Glutamatergic neuron (in vitro differentiated cells): ENCODE measurements at regions not wholly inside any gene's neighbourhood (a gene's known extent, or its start where the extent isn't known, plus 50 kb on each side); places are given as distances from the start of the nearest gene placed in this dataset.

Source experiments
- DNase-seq: peaks from one replicate; pipeline ENCODE4 v3.0.0; 2022
- H3K27ac Mint-ChIP-seq: one replicate; pipeline ENCODE4 v1.8.0; 2020; ENCODE audit warnings: mild to moderate bottlenecking, mixed read lengths, inconsistent platforms; ENCODE audit not compliant: unreplicated experiment
- H3K27me3 Mint-ChIP-seq: one replicate; pipeline ENCODE4 v1.8.0; 2020; ENCODE audit warnings: mild to moderate bottlenecking, moderate library complexity, mixed read lengths, inconsistent platforms; ENCODE audit not compliant: unreplicated experiment
- H3K36me3 Mint-ChIP-seq: one replicate; pipeline ENCODE4 v1.8.0; 2020; ENCODE audit warnings: mild to moderate bottlenecking, mixed read lengths, inconsistent platforms; ENCODE audit not compliant: unreplicated experiment
- H3K4me1 Mint-ChIP-seq: one replicate; pipeline ENCODE4 v1.8.0; 2020; ENCODE audit warnings: mild to moderate bottlenecking, low read depth, mixed read lengths, inconsistent platforms; ENCODE audit not compliant: unreplicated experiment
- H3K4me3 Mint-ChIP-seq: one replicate; pipeline ENCODE4 v1.8.0; 2020; ENCODE audit warnings: mild to moderate bottlenecking, mixed read lengths, inconsistent platforms; ENCODE audit not compliant: unreplicated experiment
- H3K9me3 Mint-ChIP-seq: one replicate; pipeline ENCODE4 v1.8.0; 2020; ENCODE audit warnings: mild to moderate bottlenecking, moderate library complexity, mixed read lengths, inconsistent platforms; ENCODE audit not compliant: unreplicated experiment
- CTCF ChIP-seq: fragments of 200-600 bp; sonication (generic); IDR thresholded peaks from one replicate; pipeline ENCODE4 v1.5.0; 2021; ENCODE audit not compliant: partially characterized antibody, unreplicated experiment

GRCh38 chr6:109308018-109308492, 74.2 kb downstream of the CD164 start:
- Mint-ChIP-seq H3K4me1 (peaks cover 11% of the 10 kb centered on the region), H3K27ac (no peak overlapping the region), H3K36me3 (no peaks in the 10 kb centered on the region), H3K27me3 (no peaks in the 10 kb centered on the region), H3K4me3 (no peak overlapping the region), H3K9me3 (no peaks in the 10 kb centered on the region)
- no peak for TF ChIP-seq CTCF
- DNase-seq, result no peak

DNA sequence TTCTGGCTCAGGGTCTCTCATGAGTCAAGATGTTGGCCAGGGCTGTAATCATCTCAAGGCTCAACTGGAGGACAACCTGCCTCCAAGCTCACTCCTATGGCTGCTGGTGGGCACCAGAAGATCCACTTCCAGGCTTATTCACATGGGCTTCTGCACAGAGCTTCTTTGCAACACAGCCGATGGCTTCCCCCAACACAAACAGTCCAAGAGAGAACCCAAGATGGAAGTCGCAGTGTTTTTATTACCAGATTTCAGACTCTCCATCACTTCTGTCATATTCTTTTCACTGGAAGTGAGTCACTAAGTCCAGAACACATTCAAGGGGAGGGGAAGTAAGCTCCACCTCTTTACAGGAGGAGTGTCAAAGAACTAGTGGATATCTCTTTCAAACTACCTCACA, 75.5 kb downstream of the CD164 start:
- H3K27ac Mint-ChIP-seq, result no peak overlapping the region

DNA sequence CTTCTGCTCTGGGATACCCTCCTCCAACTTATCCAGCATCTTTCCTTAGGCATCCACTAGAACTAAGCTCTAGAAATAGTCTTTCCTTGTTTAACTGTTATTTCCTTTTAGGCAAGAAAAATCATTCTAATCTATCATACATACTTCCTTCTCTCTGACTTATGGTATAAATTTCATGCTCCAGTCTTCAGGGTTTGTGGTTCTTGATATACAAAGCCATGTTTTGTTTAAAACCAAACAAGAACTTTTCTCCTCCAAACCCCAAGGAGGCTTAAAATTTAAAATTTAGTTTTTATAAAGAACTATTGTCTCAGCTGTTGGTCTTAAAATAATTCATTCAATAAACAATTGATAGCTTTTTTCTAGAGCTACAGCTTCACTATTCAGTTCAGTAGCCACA, 77.2 kb downstream of the CD164 start:
- DNase-seq, result no peak
- H3K9me3 Mint-ChIP-seq, result no peaks in the 10 kb centered on the region
- H3K4me3 Mint-ChIP-seq, result no peak overlapping the region
- no peaks in the 10 kb centered on the region for H3K27me3 Mint-ChIP-seq
- H3K27ac Mint-ChIP-seq, result no peak overlapping the region
- H3K4me1 Mint-ChIP-seq, result peaks cover 14% of the 10 kb centered on the region
- H3K36me3 Mint-ChIP-seq, result no peaks in the 10 kb centered on the region
- no peak for TF ChIP-seq CTCF

More for the DNA sequence above, 75.5 kb downstream of the CD164 start:
- no peak overlapping the region for H3K4me3 Mint-ChIP-seq
- TF ChIP-seq CTCF, result no peak
- DNase-seq, result no peak
- H3K9me3 Mint-ChIP-seq, result no peaks in the 10 kb centered on the region
- peaks cover 11% of the 10 kb centered on the region for H3K4me1 Mint-ChIP-seq
- no peaks in the 10 kb centered on the region for H3K36me3 Mint-ChIP-seq
- H3K27me3 Mint-ChIP-seq, result no peaks in the 10 kb centered on the region

- no peaks in the 10 kb centered on the region for H3K27me3 Mint-ChIP-seq
- H3K36me3 Mint-ChIP-seq, result no peaks in the 10 kb centered on the region
- no peak for DNase-seq
- no peaks in the 10 kb centered on the region for H3K9me3 Mint-ChIP-seq
- peaks cover 14% of the 10 kb centered on the region for H3K4me1 Mint-ChIP-seq
- no peak overlapping the region for H3K27ac Mint-ChIP-seq
- TF ChIP-seq CTCF, result no peak
- H3K4me3 Mint-ChIP-seq, result no peak overlapping the region
These were observed 77.8 kb downstream of the CD164 start for GRCh38 chr6:109304284-109305015.

GRCh38 chr6:109303640-109304283, 78.5 kb downstream of the CD164 start:
- Mint-ChIP-seq H3K36me3 (no peaks in the 10 kb centered on the region), H3K27ac (no peak overlapping the region), H3K9me3 (no peaks in the 10 kb centered on the region), H3K4me1 (peaks cover 20% of the 10 kb centered on the region), H3K4me3 (no peak overlapping the region), H3K27me3 (no peaks in the 10 kb centered on the region)
- TF ChIP-seq CTCF, result no peak
- DNase-seq, result no peak
